Activated CD8-positive, alpha-beta T cell treated with anti-CD3 and anti-CD28 coated beads for 36 hours (primary cell): ENCODE measurements at regions not wholly inside any gene's neighbourhood (a gene's known extent, or its start where the extent isn't known, plus 50 kb on each side); places are given as distances from the start of the nearest gene placed in this dataset.

Experiments used
- ATAC-seq: fragments of 200-7000 bp; cut with Tn5 transposase; one replicate; pipeline ENCODE4 v1.10.0; 2021; ENCODE audit warnings: mild to moderate bottlenecking, moderate library complexity
- CTCF ChIA-PET: fragments of 350-600 bp; sonication (Branson Sonifier 250); formaldehyde crosslinking; loops from one replicate; lab custom pipeline; 2021; ENCODE audit warnings: antibody characterized with exemption; lab: Charles Lee
- POLR2A ChIA-PET: fragments of 350-600 bp; sonication (Branson Sonifier 250); formaldehyde crosslinking; loops from one replicate; lab custom pipeline; 2021; ENCODE audit warnings: antibody characterized with exemption; lab: Charles Lee
- DNase-seq: peaks from one replicate; pipeline ENCODE4 v3.0.0-alpha.2; 2020
- H3K27ac Mint-ChIP-seq: one replicate; pipeline ENCODE4 v1.8.0; 2021; ENCODE audit warnings: mild to moderate bottlenecking, mixed read lengths
- H3K27me3 Mint-ChIP-seq: one replicate; pipeline ENCODE4 v1.8.0; 2021; ENCODE audit warnings: mixed read lengths
- H3K36me3 Mint-ChIP-seq: one replicate; pipeline ENCODE4 v1.8.0; 2021; ENCODE audit warnings: low read depth, mixed read lengths
- H3K4me1 Mint-ChIP-seq: one replicate; pipeline ENCODE4 v1.8.0; 2021; ENCODE audit warnings: low read depth, mixed read lengths
- H3K4me3 Mint-ChIP-seq: one replicate; pipeline ENCODE4 v1.8.0; 2021; ENCODE audit warnings: mild to moderate bottlenecking, moderate library complexity, mixed read lengths
- H3K9me3 Mint-ChIP-seq: one replicate; pipeline ENCODE4 v1.8.0; 2021; ENCODE audit warnings: mixed read lengths
- intact Hi-C: fragments of 100-400 bp; cut with micrococcal nuclease; formaldehyde crosslinking; loops from one replicate; pipeline ENCODE4 v1.10.0; 2022
- TF ChIP-seq, protein P1 (sequence below): fragments of 200-600 bp; IDR thresholded peaks from one replicate; pipeline ENCODE4 v1.8.0; 2022; ENCODE audit warnings: antibody characterized with exemption, mild to moderate bottlenecking

DNA sequence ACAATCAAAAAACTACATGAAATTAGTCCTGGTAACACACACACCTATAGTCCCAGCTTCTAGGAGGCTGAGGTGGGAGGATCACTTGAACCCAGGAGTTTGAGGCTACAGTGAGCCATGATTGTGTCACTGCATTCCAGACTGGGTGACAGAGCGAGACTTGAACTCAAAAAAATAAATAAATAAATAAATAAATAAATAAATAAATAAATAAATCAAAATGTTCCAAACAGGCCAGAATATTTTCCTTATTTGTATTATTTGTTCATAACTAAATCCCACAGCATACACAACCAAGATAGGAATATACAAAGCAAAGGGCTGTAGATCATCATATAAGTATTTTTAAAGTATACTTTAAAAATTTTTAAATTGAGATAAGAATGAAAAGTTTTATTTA is 537.2 kb upstream of the CDH8 start:
- TF ChIP-seq, protein P1, sequence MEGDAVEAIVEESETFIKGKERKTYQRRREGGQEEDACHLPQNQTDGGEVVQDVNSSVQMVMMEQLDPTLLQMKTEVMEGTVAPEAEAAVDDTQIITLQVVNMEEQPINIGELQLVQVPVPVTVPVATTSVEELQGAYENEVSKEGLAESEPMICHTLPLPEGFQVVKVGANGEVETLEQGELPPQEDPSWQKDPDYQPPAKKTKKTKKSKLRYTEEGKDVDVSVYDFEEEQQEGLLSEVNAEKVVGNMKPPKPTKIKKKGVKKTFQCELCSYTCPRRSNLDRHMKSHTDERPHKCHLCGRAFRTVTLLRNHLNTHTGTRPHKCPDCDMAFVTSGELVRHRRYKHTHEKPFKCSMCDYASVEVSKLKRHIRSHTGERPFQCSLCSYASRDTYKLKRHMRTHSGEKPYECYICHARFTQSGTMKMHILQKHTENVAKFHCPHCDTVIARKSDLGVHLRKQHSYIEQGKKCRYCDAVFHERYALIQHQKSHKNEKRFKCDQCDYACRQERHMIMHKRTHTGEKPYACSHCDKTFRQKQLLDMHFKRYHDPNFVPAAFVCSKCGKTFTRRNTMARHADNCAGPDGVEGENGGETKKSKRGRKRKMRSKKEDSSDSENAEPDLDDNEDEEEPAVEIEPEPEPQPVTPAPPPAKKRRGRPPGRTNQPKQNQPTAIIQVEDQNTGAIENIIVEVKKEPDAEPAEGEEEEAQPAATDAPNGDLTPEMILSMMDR, result no peak
- POLR2A ChIA-PET, result no interaction called here
- intact Hi-C loops, result no loop called here
- CTCF ChIA-PET, result no interaction called here
- Mint-ChIP-seq H3K36me3 (no peaks in the 10 kb centered on the region), H3K4me1 (no peaks in the 10 kb centered on the region), H3K4me3 (no peak overlapping the region), H3K27ac (no peak overlapping the region), H3K9me3 (peaks cover 13% of the 10 kb centered on the region), H3K27me3 (no peaks in the 10 kb centered on the region)
- ATAC-seq (no peak), DNase-seq (no peak)

DNA sequence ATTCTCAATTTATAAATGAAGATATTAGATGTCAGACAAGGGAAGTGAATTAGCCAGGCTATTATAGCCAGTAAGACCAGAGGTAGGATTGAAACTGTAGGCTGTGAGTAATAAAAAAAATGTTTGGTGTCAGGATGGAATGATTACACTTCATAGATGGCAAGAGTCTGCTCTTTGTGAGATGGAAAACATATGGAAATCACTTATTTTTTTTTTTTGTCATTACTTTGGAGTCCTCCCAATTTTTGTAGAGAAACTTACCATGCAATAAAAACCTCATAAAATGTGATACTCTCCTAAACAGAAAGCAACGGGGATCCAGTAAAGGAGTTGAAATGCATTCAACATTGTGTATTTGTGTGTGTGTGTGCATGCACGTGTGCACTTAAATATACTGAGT is 532.7 kb upstream of the CDH8 start:
- intact Hi-C loops, result no loop called here
- ChIA-PET CTCF (no interaction called here), POLR2A (no interaction called here)
- H3K27ac Mint-ChIP-seq, result no peak overlapping the region
- TF ChIP-seq, protein P1, result no peak
- H3K27me3 Mint-ChIP-seq, result no peaks in the 10 kb centered on the region
- H3K4me1 Mint-ChIP-seq, result no peaks in the 10 kb centered on the region
- H3K4me3 Mint-ChIP-seq, result no peak overlapping the region
- H3K36me3 Mint-ChIP-seq, result no peaks in the 10 kb centered on the region
- DNase-seq, result no peak
- no peaks in the 10 kb centered on the region for H3K9me3 Mint-ChIP-seq
- ATAC-seq, result no peak

DNA sequence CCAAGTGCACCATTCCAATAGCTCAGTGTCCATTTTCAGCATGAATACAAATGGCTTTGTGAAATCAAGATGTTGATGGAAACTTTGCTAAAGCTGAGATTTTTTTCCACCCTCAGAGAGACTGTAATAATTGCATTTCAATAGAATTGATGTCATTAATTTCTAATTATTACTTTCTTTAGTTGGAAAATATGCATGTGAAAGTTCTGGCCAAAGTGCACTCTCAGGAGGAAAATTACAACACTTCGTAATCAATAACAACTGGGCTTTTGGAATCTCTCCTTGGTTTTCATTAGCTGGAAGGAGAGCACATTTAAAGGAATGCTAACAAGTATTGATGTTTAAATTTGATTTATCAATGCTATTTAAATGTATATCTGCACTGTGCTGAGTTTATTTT is 529.5 kb upstream of the CDH8 start:
- ChIA-PET CTCF (no interaction called here), POLR2A (no interaction called here)
- DNase-seq (no peak), ATAC-seq (no peak)
- intact Hi-C loops, result no loop called here
- Mint-ChIP-seq H3K27ac (no peak overlapping the region), H3K36me3 (no peaks in the 10 kb centered on the region), H3K9me3 (peaks cover 4% of the 10 kb centered on the region), H3K4me3 (no peak overlapping the region), H3K4me1 (no peaks in the 10 kb centered on the region), H3K27me3 (no peaks in the 10 kb centered on the region)
- TF ChIP-seq, protein P1, result no peak

DNA sequence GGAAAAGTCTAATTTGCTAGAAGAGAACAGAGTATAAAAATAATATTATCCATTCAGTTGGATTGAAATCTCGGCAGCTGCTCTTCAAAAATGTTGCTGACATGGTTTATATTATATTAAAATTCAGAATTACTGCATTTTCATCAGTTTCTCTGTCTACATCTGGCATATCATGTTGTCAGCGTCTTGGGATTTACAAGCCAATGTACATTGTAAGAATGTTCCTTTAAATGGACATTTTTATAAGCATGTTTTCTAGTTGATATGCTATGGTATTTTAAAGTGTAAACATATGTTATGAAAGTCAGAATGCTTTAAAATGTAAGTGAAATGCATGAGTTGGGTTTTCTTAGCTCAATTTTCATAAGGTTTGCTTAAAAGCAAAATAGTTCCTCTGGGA is 528.1 kb upstream of the CDH8 start:
- no peak for ATAC-seq
- ChIA-PET CTCF (no interaction called here), POLR2A (no interaction called here)
- TF ChIP-seq, protein P1, result no peak
- intact Hi-C loops, result no loop called here
- no peak for DNase-seq
- H3K4me1 Mint-ChIP-seq, result no peaks in the 10 kb centered on the region
- H3K27me3 Mint-ChIP-seq, result no peaks in the 10 kb centered on the region
- no peak overlapping the region for H3K27ac Mint-ChIP-seq
- H3K4me3 Mint-ChIP-seq, result no peak overlapping the region
- H3K36me3 Mint-ChIP-seq, result no peaks in the 10 kb centered on the region
- H3K9me3 Mint-ChIP-seq, result peaks cover 4% of the 10 kb centered on the region

DNA sequence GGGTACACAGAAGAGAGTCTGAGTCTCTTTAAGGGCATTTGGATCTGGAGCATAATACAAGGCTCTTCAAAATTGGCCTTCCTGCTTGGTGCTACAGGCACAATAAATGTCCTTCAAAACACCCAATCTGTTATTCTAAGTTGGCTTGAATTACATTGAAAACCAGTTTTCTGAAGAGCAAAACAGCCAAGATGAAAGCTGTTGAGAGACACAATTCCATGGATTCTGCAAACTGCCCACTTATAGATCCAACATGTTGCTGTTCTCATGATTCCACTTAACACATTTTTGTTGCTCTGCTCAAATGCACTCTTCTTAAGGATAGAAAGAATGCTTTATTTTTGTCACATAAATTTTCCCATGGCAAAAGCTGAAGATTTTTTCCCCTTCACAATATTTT is 525.9 kb upstream of the CDH8 start:
- CTCF ChIA-PET, result no interaction called here
- Mint-ChIP-seq H3K4me1 (no peaks in the 10 kb centered on the region), H3K27ac (no peak overlapping the region), H3K36me3 (no peaks in the 10 kb centered on the region), H3K9me3 (peaks cover 8% of the 10 kb centered on the region), H3K4me3 (no peak overlapping the region), H3K27me3 (no peaks in the 10 kb centered on the region)
- intact Hi-C loops, result no loop called here
- no peak for ATAC-seq
- POLR2A ChIA-PET, result no interaction called here
- TF ChIP-seq, protein P1, result no peak
- no peak for DNase-seq
